HEK293 (cell line): ENCODE measurements at regions not wholly inside any gene's neighbourhood (a gene's known extent, or its start where the extent isn't known, plus 50 kb on each side); places are given as distances from the start of the nearest gene placed in this dataset.

Source experiments
- CTCF ChIA-PET: fragments of 350-600 bp; formaldehyde crosslinking; extraction: SDS; loops from one replicate; lab custom pipeline; 2021; ENCODE audit warnings: antibody characterized with exemption; lab: Yijun Ruan, JAX
- POLR2A ChIA-PET: fragments of 300-600 bp; formaldehyde crosslinking; extraction: SDS; loops from one replicate; lab custom pipeline; 2020; ENCODE audit warnings: antibody characterized with exemption, inconsistent platforms; lab: Yijun Ruan, JAX
- H3K27ac ChIP-seq: fragments of 200-500 bp; sonication (Bioruptor generic); 2 replicates; pipeline ENCODE4 v1.5.1; 2014; ENCODE audit warnings: low read depth, low read length, control low read depth, inconsistent platforms; ENCODE audit errors: extremely low read depth
- H3K36me3 ChIP-seq, 2 experiments: fragments of 200-500 bp in 1 of 2; sonication (Bioruptor generic) in 1 of 2; 1 replicate in 1 of 2; 2 replicates in 1 of 2; pipeline ENCODE4 v1.5.1; 2014 to 2017; ENCODE audit warnings: inconsistent platforms in 2 of 2, low read length in 2 of 2; ENCODE audit not compliant: control insufficient read depth in 2 of 2, insufficient read depth in 1 of 2
- H3K4me1 ChIP-seq: fragments of 200-500 bp; sonication (Bioruptor generic); 2 replicates; pipeline ENCODE4 v1.5.1; 2014; ENCODE audit warnings: mild to moderate bottlenecking, low read length, inconsistent platforms; ENCODE audit not compliant: control insufficient read depth, insufficient read depth
- H3K4me3 ChIP-seq: 2 replicates; pipeline ENCODE4 v1.5.1; 2011; ENCODE audit warnings: low read depth, mild to moderate bottlenecking, control low read depth, low read length, moderate library complexity
- H3K9me3 ChIP-seq: fragments of 200-500 bp; sonication (Bioruptor generic); 2 replicates; pipeline ENCODE4 v1.5.1; 2014; ENCODE audit warnings: low read depth, low read length, inconsistent platforms; ENCODE audit not compliant: control insufficient read depth, insufficient read depth
- BCL6B ChIP-seq: fragments of 450-650 bp; formaldehyde crosslinking; IDR thresholded peaks from 2 replicates; pipeline ENCODE4 v1.5.1; 2017; ENCODE audit warnings: missing biosample characterization, missing genetic modification characterization
- GLI2 ChIP-seq: fragments of 450-650 bp; formaldehyde crosslinking; IDR thresholded peaks from 2 replicates; pipeline ENCODE4; 2017; ENCODE audit warnings: missing biosample characterization, missing genetic modification characterization, low read depth, borderline replicate concordance
- HIC1 ChIP-seq: fragments of 450-650 bp; formaldehyde crosslinking; IDR thresholded peaks from 2 replicates; pipeline ENCODE4 v1.5.1; 2016; ENCODE audit warnings: missing biosample characterization, missing genetic modification characterization
- HOXA7 ChIP-seq: sonication (generic); formaldehyde crosslinking; IDR thresholded peaks from 2 replicates; pipeline ENCODE4 v1.8.1; 2022; ENCODE audit warnings: missing genetic modification reagents, borderline replicate concordance
- OSR2 ChIP-seq: fragments of 450-650 bp; formaldehyde crosslinking; IDR thresholded peaks from 2 replicates; pipeline ENCODE4 v1.5.1; 2016; ENCODE audit warnings: missing biosample characterization, missing genetic modification characterization
- PRDM1 ChIP-seq: fragments of 450-650 bp; formaldehyde crosslinking; IDR thresholded peaks from 2 replicates; pipeline ENCODE4; 2016; ENCODE audit warnings: missing biosample characterization, missing genetic modification characterization
- PRDM10 ChIP-seq: fragments of 450-650 bp; formaldehyde crosslinking; IDR thresholded peaks from 2 replicates; pipeline ENCODE4 v1.5.1; 2016; ENCODE audit warnings: missing biosample characterization, missing genetic modification characterization
- PRDM4 ChIP-seq: fragments of 450-650 bp; formaldehyde crosslinking; IDR thresholded peaks from 2 replicates; pipeline ENCODE4 v1.5.1; 2017; ENCODE audit warnings: missing biosample characterization, missing genetic modification characterization
- SP7 ChIP-seq: fragments of 450-650 bp; formaldehyde crosslinking; IDR thresholded peaks from 2 replicates; pipeline ENCODE4 v1.5.1; 2016; ENCODE audit warnings: missing biosample characterization, missing genetic modification characterization
- ZNF239 ChIP-seq: fragments of 450-650 bp; formaldehyde crosslinking; IDR thresholded peaks from 2 replicates; pipeline ENCODE4 v1.5.1; 2016; ENCODE audit warnings: missing biosample characterization, missing genetic modification characterization
- ZNF324 ChIP-seq: fragments of 450-650 bp; formaldehyde crosslinking; IDR thresholded peaks from 2 replicates; pipeline ENCODE4 v1.5.1; 2016; ENCODE audit warnings: missing biosample characterization, missing genetic modification characterization
- ZNF362 ChIP-seq: fragments of 450-650 bp; formaldehyde crosslinking; IDR thresholded peaks from 2 replicates; pipeline ENCODE4 v1.5.1; 2016; ENCODE audit warnings: missing biosample characterization, missing genetic modification characterization
- ZNF426 ChIP-seq: fragments of 450-650 bp; formaldehyde crosslinking; IDR thresholded peaks from 2 replicates; pipeline ENCODE4 v1.5.1; 2017; ENCODE audit warnings: missing biosample characterization, missing genetic modification characterization, mild to moderate bottlenecking, inconsistent platforms, moderate library complexity
- ZNF621 ChIP-seq: fragments of 450-650 bp; formaldehyde crosslinking; IDR thresholded peaks from 2 replicates; pipeline ENCODE4 v1.5.1; 2017; ENCODE audit warnings: missing biosample characterization, missing genetic modification characterization
- ZNF639 ChIP-seq: fragments of 450-650 bp; formaldehyde crosslinking; IDR thresholded peaks from 2 replicates; pipeline ENCODE4 v1.5.1; 2016; ENCODE audit warnings: missing biosample characterization, missing genetic modification characterization
- ZNF747 ChIP-seq: fragments of 450-650 bp; formaldehyde crosslinking; IDR thresholded peaks from 2 replicates; pipeline ENCODE4 v1.5.1; 2016; ENCODE audit warnings: missing biosample characterization, missing genetic modification characterization
- ZSCAN18 ChIP-seq: fragments of 450-650 bp; formaldehyde crosslinking; IDR thresholded peaks from 2 replicates; pipeline ENCODE4 v1.5.1; 2016; ENCODE audit warnings: missing biosample characterization, missing genetic modification characterization
- ZSCAN4 ChIP-seq: fragments of 450-650 bp; formaldehyde crosslinking; IDR thresholded peaks from 2 replicates; pipeline ENCODE4 v1.5.1; 2017; ENCODE audit warnings: missing biosample characterization, missing genetic modification characterization

- TF ChIP-seq ZNF362 (tag by site-specific recombination): no peak
- no peak for TF ChIP-seq HOXA7 (CRISPR knock-in tag)
- TF ChIP-seq HIC1: no peak
- TF ChIP-seq ZNF747 (tag by site-specific recombination): no peak
- TF ChIP-seq ZNF639: no peak
- no peak for TF ChIP-seq PRDM4 (tag by site-specific recombination)
- no peak for TF ChIP-seq ZSCAN4 (tag by site-specific recombination)
These were observed 496.6 kb upstream of the TMPO start (continued) for GRCh38 chr12:98018836-98019235.

- POLR2A ChIA-PET: no interaction called here
These were observed 495.0 kb upstream of the TMPO start for GRCh38 chr12:98020376-98020775.

More at GRCh38 chr12:98020376-98020775, 495.0 kb upstream of the TMPO start:
- CTCF ChIA-PET: no interaction called here
- no peaks in the 10 kb centered on the region for H3K9me3 ChIP-seq
- H3K27ac ChIP-seq: no peak overlapping the region
- no peaks in the 10 kb centered on the region for H3K36me3 ChIP-seq
- TF ChIP-seq ZNF324 (tag by site-specific recombination) (no peak), ZSCAN18 (tag by site-specific recombination) (no peak), GLI2 (tag by site-specific recombination) (no peak), ZNF621 (no peak), OSR2 (tag by site-specific recombination) (no peak), ZNF426 (tag by site-specific recombination) (no peak), SP7 (no peak), PRDM10 (tag by site-specific recombination) (no peak), BCL6B (tag by site-specific recombination) (no peak), PRDM1 (no peak), ZNF239 (tag by site-specific recombination) (no peak)
- no peak overlapping the region for H3K4me3 ChIP-seq
- H3K4me1 ChIP-seq: no peaks in the 10 kb centered on the region
